Stimulated activated effector memory CD8-positive, alpha-beta T cell treated with anti-CD3 and anti-CD28 coated beads, Interleukin-12 subunit alpha, Interleukin-12 subunit beta, amount 100 ng/mL, for 72 hours (primary cell): ENCODE measurements at regions not wholly inside any gene's neighbourhood (a gene's known extent, or its start where the extent isn't known, plus 50 kb on each side); places are given as distances from the start of the nearest gene placed in this dataset.

ENCODE experiments used
- ATAC-seq: fragments of 150-1000 bp; cut with Tn5 transposase; 2 replicates; pipeline ENCODE4 v1.10.0; 2021
- DNase-seq, 2 donors: peaks; one replicate each; pipeline ENCODE4 v3.0.0; 2021 to 2022; ENCODE audit warnings: low spot score in 2 of 2
- H3K27ac Mint-ChIP-seq: one replicate; pipeline ENCODE4 v1.8.0; 2022; ENCODE audit warnings: mild to moderate bottlenecking, mixed read lengths
- H3K36me3 Mint-ChIP-seq: one replicate; pipeline ENCODE4 v1.8.0; 2022; ENCODE audit warnings: mild to moderate bottlenecking, mixed read lengths
- H3K4me1 Mint-ChIP-seq: one replicate; pipeline ENCODE4 v1.8.0; 2022; ENCODE audit warnings: mixed read lengths
- H3K4me3 Mint-ChIP-seq: one replicate; pipeline ENCODE4 v1.8.0; 2022; ENCODE audit warnings: mild to moderate bottlenecking, mixed read lengths
- H3K9me3 Mint-ChIP-seq: one replicate; pipeline ENCODE4 v1.8.0; 2022; ENCODE audit warnings: mixed read lengths

DNA sequence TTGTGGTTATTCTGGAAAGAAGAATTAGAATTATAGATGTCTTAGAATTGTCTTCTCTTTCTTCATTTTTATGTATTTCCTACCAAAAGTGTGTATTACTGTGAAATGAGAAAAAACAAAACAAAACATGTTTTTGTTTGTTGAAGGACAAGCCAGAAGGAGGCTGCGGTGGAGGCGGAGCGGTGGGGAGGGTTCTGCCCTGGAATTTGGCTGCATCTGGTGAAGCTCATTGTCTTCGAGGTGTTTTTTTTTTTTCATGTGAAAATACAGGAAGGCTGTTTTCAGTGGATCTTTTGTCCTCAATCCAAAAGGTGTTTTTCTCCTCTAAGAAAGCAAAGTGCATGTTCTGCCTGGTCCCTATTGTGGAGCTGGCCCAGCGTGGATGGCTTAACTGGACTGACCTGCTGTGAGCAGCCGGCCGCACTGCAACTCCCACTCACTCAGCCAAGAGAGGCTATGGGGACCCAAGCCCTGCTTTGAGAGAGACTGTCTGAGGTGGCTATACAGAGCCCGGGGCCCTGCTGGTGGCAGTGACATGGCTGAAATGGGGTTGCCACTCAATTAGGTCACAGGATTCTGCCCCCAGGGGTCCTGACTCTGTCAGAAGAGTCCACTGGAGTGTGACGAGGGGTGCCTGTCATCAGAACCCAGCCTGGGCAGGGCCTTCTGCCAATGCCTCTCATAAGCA lies 184.9 kb upstream of the MKI67 start:
- no peaks in the 10 kb centered on the region for H3K36me3 Mint-ChIP-seq
- no peak for ATAC-seq
- H3K27ac Mint-ChIP-seq: no peak overlapping the region
- no peak for DNase-seq
- H3K4me1 Mint-ChIP-seq: no peaks in the 10 kb centered on the region
- H3K9me3 Mint-ChIP-seq: no peaks in the 10 kb centered on the region
- no peak overlapping the region for H3K4me3 Mint-ChIP-seq

GRCh38 chr10:128312250-128312649 lies 186.0 kb upstream of the MKI67 start:
- Mint-ChIP-seq H3K4me1 (no peaks in the 10 kb centered on the region), H3K36me3 (no peaks in the 10 kb centered on the region), H3K4me3 (no peak overlapping the region), H3K27ac (no peak overlapping the region), H3K9me3 (no peaks in the 10 kb centered on the region)
- ATAC-seq (no peak), DNase-seq (no peak)

DNA sequence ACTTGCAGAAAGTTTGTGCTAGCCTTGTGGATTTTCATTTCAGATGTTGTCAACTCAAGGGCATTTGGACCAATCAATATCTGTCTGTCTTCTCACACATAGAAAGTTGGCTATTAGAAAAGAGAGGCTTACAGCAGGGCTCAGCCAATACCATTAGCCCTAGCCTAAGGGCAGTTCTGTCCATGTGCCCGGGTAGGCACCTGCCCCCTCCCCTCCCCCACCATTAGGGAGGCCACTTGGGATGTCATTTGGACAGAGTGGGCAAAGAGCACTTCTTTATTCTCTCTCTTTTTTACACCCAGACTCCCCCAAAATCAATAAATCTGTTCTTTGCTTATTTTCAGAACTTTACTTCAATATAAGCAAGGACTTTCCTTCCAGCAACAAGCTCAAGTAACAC lies 188.5 kb upstream of the MKI67 start:
- no peaks in the 10 kb centered on the region for H3K36me3 Mint-ChIP-seq
- ATAC-seq (no peak), DNase-seq (no peak)
- no peaks in the 10 kb centered on the region for H3K9me3 Mint-ChIP-seq
- H3K27ac Mint-ChIP-seq: no peak overlapping the region
- no peaks in the 10 kb centered on the region for H3K4me1 Mint-ChIP-seq
- H3K4me3 Mint-ChIP-seq: no peak overlapping the region

- Mint-ChIP-seq H3K4me3 (no peak overlapping the region), H3K9me3 (no peaks in the 10 kb centered on the region), H3K27ac (no peak overlapping the region), H3K4me1 (no peaks in the 10 kb centered on the region), H3K36me3 (no peaks in the 10 kb centered on the region)
- DNase-seq (no peak), ATAC-seq (no peak)
Measured at GRCh38 chr10:128316121-128316726, 190.0 kb upstream of the MKI67 start.

DNA sequence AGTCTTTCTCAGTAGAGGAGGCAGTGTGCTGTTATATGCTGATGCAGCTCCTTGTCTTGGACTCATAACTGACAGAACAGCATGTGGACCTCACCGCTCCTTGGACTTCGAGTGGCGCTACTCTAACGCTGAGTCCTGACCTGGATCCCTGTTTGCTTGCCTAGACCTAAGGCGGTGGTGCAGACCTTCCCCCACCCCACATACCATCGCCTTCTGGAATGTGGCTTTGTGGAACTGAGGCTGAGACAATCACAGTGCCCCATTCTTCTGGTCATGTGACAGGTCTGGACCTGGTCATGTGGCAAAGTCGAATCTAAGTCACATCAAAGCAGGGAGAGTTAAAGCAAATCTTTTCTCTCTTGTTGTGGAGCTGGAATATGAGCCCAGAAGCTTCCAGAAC lies 190.7 kb upstream of the MKI67 start:
- Mint-ChIP-seq H3K4me3 (no peak overlapping the region), H3K36me3 (no peaks in the 10 kb centered on the region), H3K9me3 (no peaks in the 10 kb centered on the region), H3K27ac (no peak overlapping the region), H3K4me1 (no peaks in the 10 kb centered on the region)
- ATAC-seq (peak; percentile 21), DNase-seq (no peak)

GRCh38 chr10:128318366-128318765 lies 192.1 kb upstream of the MKI67 start:
- H3K36me3 Mint-ChIP-seq: no peaks in the 10 kb centered on the region
- no peak overlapping the region for H3K4me3 Mint-ChIP-seq
- ATAC-seq (no peak), DNase-seq (no peak)
- no peak overlapping the region for H3K27ac Mint-ChIP-seq
- no peaks in the 10 kb centered on the region for H3K4me1 Mint-ChIP-seq
- no peaks in the 10 kb centered on the region for H3K9me3 Mint-ChIP-seq

- ATAC-seq: no peak
- DNase-seq: no peak
- Mint-ChIP-seq H3K36me3 (no peaks in the 10 kb centered on the region), H3K4me1 (no peaks in the 10 kb centered on the region), H3K4me3 (no peak overlapping the region), H3K9me3 (no peaks in the 10 kb centered on the region), H3K27ac (no peak overlapping the region)
Measured at GRCh38 chr10:128318913-128319312, 192.7 kb upstream of the MKI67 start.

DNA sequence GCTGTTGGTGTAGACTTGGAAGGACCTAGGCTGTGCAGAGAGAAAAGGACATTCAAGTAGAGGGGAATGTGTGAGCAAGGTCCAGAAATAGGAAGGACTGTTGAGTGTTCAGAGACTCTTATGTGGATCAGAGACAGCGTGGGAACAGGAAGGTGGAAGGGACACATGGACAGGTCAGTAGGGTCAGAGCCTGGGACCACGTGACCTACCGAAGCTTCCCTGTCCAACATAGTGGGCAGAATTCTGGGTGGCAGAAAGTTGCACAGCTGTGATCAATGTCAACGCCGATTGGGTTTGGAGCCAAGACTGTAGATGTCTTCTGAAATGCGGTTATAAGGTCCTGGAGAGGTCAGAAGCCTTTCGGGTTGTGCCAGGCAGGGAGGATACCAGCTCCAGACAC lies 195.9 kb upstream of the MKI67 start:
- no peaks in the 10 kb centered on the region for H3K9me3 Mint-ChIP-seq
- DNase-seq (peak in 1 of 2 donors; percentile 25), ATAC-seq (no peak)
- no peaks in the 10 kb centered on the region for H3K36me3 Mint-ChIP-seq
- H3K27ac Mint-ChIP-seq: no peak overlapping the region
- no peaks in the 10 kb centered on the region for H3K4me1 Mint-ChIP-seq
- no peak overlapping the region for H3K4me3 Mint-ChIP-seq

DNA sequence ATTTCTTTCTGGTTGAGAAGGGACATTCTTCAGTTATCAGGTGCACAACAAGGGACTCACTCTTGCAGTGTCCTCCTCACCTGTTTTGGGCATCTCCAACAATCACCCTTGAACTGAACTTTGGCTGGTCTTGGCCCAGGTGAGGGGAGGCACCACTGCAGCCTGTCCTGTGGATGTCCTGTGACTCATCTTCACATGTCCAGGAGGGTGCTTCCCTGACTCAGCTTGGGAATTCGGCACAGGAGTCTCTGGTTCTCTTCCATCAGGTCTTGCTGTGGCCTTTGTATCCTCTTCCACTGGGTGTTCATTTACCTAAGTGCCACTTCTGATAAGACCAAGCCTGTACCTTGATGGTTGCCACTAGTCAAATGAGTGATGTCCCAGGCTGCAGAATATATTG lies 196.7 kb upstream of the MKI67 start:
- H3K4me3 Mint-ChIP-seq: no peak overlapping the region
- H3K27ac Mint-ChIP-seq: no peak overlapping the region
- no peaks in the 10 kb centered on the region for H3K36me3 Mint-ChIP-seq
- ATAC-seq: no peak
- H3K9me3 Mint-ChIP-seq: no peaks in the 10 kb centered on the region
- H3K4me1 Mint-ChIP-seq: no peaks in the 10 kb centered on the region
- DNase-seq: peak in 1 of 2 donors; percentile 28

GRCh38 chr10:128324058-128324827 lies 198.0 kb upstream of the MKI67 start:
- Mint-ChIP-seq H3K4me1 (no peaks in the 10 kb centered on the region), H3K27ac (no peak overlapping the region), H3K9me3 (no peaks in the 10 kb centered on the region), H3K4me3 (no peak overlapping the region), H3K36me3 (no peaks in the 10 kb centered on the region)
- DNase-seq: peak in 1 of 2 donors; percentile 30
- no peak for ATAC-seq

DNA sequence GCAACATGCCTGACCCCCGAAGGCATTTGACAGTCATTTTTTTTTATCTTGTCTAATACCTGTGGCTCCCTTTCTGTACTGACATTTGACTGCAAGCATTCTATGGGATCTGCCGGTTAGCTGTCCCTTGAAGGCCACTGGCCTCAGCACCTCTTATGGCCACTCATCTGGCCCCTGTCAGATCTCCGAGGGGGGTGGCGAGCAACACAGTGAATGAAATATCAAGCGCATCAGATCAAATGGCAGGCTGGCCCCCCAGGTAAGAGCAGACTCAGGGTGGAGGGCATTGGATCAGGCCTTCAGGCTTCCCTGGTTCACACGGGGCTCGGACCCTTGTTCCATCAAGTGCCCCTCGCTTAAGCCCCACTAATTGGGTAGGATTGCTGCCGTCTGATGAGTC lies 199.6 kb upstream of the MKI67 start:
- Mint-ChIP-seq H3K27ac (no peak overlapping the region), H3K36me3 (no peaks in the 10 kb centered on the region), H3K9me3 (no peaks in the 10 kb centered on the region), H3K4me1 (no peaks in the 10 kb centered on the region), H3K4me3 (no peak overlapping the region)
- DNase-seq (no peak), ATAC-seq (no peak)

GRCh38 chr10:128326251-128326650 lies 200.0 kb upstream of the MKI67 start:
- Mint-ChIP-seq H3K27ac (no peak overlapping the region), H3K9me3 (no peaks in the 10 kb centered on the region), H3K36me3 (no peaks in the 10 kb centered on the region), H3K4me1 (no peaks in the 10 kb centered on the region), H3K4me3 (no peak overlapping the region)
- ATAC-seq: no peak
- DNase-seq: no peak

DNA sequence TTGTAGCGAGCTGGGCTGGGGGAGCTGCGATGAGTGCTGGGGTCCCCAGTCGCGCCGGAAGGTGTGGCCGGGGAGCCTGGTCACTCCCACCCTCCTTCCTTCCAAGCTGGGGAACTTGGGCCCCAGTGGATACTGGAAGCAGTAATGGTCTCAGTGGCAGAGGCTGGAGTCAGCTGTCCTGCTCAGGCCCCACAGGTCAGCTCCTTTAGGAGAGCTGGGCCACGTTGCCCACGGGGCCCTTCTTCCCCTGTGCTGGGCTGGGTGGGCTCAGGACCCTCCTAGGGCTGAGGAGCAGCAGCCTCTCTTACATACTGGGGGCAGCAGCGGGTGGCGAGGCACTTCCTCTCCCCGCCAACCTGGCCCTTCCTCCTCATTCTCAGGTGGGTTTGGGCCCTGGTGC lies 200.6 kb upstream of the MKI67 start:
- ATAC-seq (no peak), DNase-seq (peak in 1 of 2 donors; percentile 32)
- no peak overlapping the region for H3K27ac Mint-ChIP-seq
- no peaks in the 10 kb centered on the region for H3K9me3 Mint-ChIP-seq
- no peak overlapping the region for H3K4me3 Mint-ChIP-seq
- no peaks in the 10 kb centered on the region for H3K4me1 Mint-ChIP-seq
- H3K36me3 Mint-ChIP-seq: no peaks in the 10 kb centered on the region

DNA sequence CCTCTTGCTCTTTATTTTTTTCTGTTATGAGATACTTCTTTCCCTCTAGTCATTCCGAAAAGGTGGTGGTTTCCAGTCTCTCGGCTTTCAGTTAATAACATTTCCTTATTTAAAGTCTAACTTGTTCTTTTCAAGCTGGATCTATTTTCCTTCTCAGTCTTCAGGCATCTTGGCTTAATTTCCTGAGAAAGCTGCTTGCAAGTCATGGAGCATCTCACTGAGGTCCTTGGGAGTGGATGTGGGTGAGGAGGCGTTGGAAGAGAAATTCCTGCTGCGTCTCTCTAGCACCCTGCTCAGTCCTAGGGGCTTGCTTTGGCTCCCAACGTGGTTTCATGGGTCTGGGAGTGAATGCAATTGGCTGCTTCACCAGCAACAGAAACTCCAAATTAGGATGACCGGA lies 210.2 kb upstream of the MKI67 start:
- no peaks in the 10 kb centered on the region for H3K36me3 Mint-ChIP-seq
- no peak for DNase-seq
- no peak for ATAC-seq
- H3K4me1 Mint-ChIP-seq: no peaks in the 10 kb centered on the region
- no peak overlapping the region for H3K27ac Mint-ChIP-seq
- H3K9me3 Mint-ChIP-seq: no peaks in the 10 kb centered on the region
- no peak overlapping the region for H3K4me3 Mint-ChIP-seq

- ATAC-seq: no peak
- Mint-ChIP-seq H3K27ac (no peak overlapping the region), H3K4me3 (no peak overlapping the region), H3K36me3 (no peaks in the 10 kb centered on the region), H3K4me1 (no peaks in the 10 kb centered on the region), H3K9me3 (no peaks in the 10 kb centered on the region)
- DNase-seq: no peak
Measured at GRCh38 chr10:128337860-128338378, 211.7 kb upstream of the MKI67 start.

DNA sequence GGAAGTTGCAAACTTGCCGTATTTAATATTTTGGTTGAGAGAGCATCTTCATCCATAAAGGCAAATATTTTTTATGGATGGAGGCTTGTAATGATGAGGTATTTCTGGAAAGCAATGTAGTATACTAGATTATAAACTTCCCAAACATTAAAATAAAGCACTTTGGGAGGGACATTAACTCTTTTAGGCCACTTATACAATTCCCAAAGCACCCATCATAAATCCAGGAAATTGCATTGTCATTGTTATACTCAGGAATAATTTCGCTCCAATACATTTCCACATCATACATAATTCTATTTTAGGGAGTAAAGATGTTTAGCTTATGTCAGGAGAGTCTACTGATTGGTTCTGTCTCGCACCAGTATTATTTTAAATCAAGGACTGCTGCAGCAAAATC lies 212.7 kb upstream of the MKI67 start:
- ATAC-seq (no peak), DNase-seq (no peak)
- Mint-ChIP-seq H3K4me3 (no peak overlapping the region), H3K27ac (no peak overlapping the region), H3K9me3 (no peaks in the 10 kb centered on the region), H3K4me1 (no peaks in the 10 kb centered on the region), H3K36me3 (no peaks in the 10 kb centered on the region)
